Mesenchymal stem cell (in vitro differentiated cells and primary cell): ENCODE measurements at regions not wholly inside any gene's neighbourhood (a gene's known extent, or its start where the extent isn't known, plus 50 kb on each side); places are given as distances from the start of the nearest gene placed in this dataset.
A peak's percentile ranks its signal among the peaks of the same experiment; 100 is the strongest.

ENCODE experiments used
- DNase-seq: peaks from one replicate; pipeline ENCODE4 v3.0.0-alpha.2; 2013
- H2AFZ ChIP-seq: one replicate; pipeline ENCODE4 v1.6.1; 2013; ENCODE audit warnings: low read depth, mild to moderate bottlenecking, control low read depth, inconsistent platforms, low read length, moderate library complexity
- H2AK5ac ChIP-seq: 2 replicates; pipeline ENCODE4 v1.6.1; 2013; ENCODE audit warnings: low read length, moderate library complexity, mild to moderate bottlenecking, inconsistent platforms; ENCODE audit not compliant: severe bottlenecking
- H2BK120ac ChIP-seq: one replicate; pipeline ENCODE4 v1.6.1; 2013; ENCODE audit warnings: low read depth, mild to moderate bottlenecking, inconsistent platforms, low read length, moderate library complexity
- H2BK12ac ChIP-seq, 2 experiments: one replicate each; pipeline ENCODE4 v1.6.1; 2013; ENCODE audit warnings: inconsistent platforms in 2 of 2, low read length in 2 of 2, mild to moderate bottlenecking in 2 of 2, moderate library complexity in 2 of 2, control low read depth in 1 of 2
- H2BK15ac ChIP-seq: one replicate; pipeline ENCODE4 v1.6.1; 2013; ENCODE audit warnings: mild to moderate bottlenecking, low read depth, inconsistent platforms; ENCODE audit not compliant: poor library complexity, severe bottlenecking
- H2BK5ac ChIP-seq: 2 replicates; pipeline ENCODE4 v1.6.1; 2013; ENCODE audit warnings: low read depth, mild to moderate bottlenecking, low read length, control low read depth, inconsistent platforms; ENCODE audit not compliant: poor library complexity, severe bottlenecking
- H3K14ac ChIP-seq, 2 experiments: one replicate each; pipeline ENCODE4 v1.6.1; 2013; ENCODE audit warnings: inconsistent platforms in 2 of 2, low read length in 2 of 2, control low read depth in 1 of 2, mild to moderate bottlenecking in 1 of 2, moderate library complexity in 1 of 2
- H3K18ac ChIP-seq, 2 experiments: one replicate each; pipeline ENCODE4 v1.6.1; 2013; ENCODE audit warnings: inconsistent platforms in 2 of 2, low read length in 2 of 2, control low read depth in 1 of 2, low read depth in 1 of 2, mild to moderate bottlenecking in 1 of 2
- H3K23ac ChIP-seq, 2 experiments: one replicate each; pipeline ENCODE4 v1.6.1; 2013; ENCODE audit warnings: inconsistent platforms in 2 of 2, low read length in 2 of 2, mild to moderate bottlenecking in 2 of 2, moderate library complexity in 2 of 2, control low read depth in 1 of 2
- H3K27ac ChIP-seq: 2 replicates; pipeline ENCODE4 v1.5.1; 2013; ENCODE audit warnings: mild to moderate bottlenecking, moderate library complexity, low read length, control low read depth, inconsistent platforms; ENCODE audit not compliant: poor library complexity, severe bottlenecking
- H3K27me3 ChIP-seq, 2 experiments: 2 replicates each; pipeline versions ENCODE4 v1.6.1 to v1.7.0; 2013; ENCODE audit warnings: low read length in 2 of 2, mild to moderate bottlenecking in 2 of 2, moderate library complexity in 2 of 2, control low read depth in 1 of 2, inconsistent platforms in 1 of 2; ENCODE audit not compliant: control insufficient read depth in 1 of 2, insufficient read depth in 1 of 2
- H3K36me3 ChIP-seq, 2 experiments: 2 replicates each; pipeline versions ENCODE4 v1.6.1 to v1.7.0; 2013; ENCODE audit warnings: low read length in 2 of 2, control low read depth in 1 of 2, inconsistent platforms in 1 of 2, low read depth in 1 of 2, mild to moderate bottlenecking in 1 of 2; ENCODE audit not compliant: insufficient read depth in 2 of 2, control insufficient read depth in 1 of 2
- H3K4ac ChIP-seq, 2 experiments: one replicate each; pipeline ENCODE4 v1.6.1; 2013; ENCODE audit warnings: inconsistent platforms in 2 of 2, low read length in 2 of 2, mild to moderate bottlenecking in 2 of 2, moderate library complexity in 2 of 2, control low read depth in 1 of 2, low read depth in 1 of 2
- H3K4me1 ChIP-seq: 2 replicates; pipeline ENCODE4 v1.6.1; 2013; ENCODE audit warnings: low read depth, low read length, control low read depth; ENCODE audit not compliant: control insufficient read depth, insufficient read depth
- H3K4me2 ChIP-seq: 2 replicates; pipeline ENCODE4 v1.6.1; 2013; ENCODE audit warnings: low read length, mild to moderate bottlenecking, inconsistent platforms; ENCODE audit not compliant: poor library complexity, severe bottlenecking
- H3K4me3 ChIP-seq, 2 experiments: 2 replicates each; pipeline versions ENCODE4 v1.5.1 to v1.7.0; 2013; ENCODE audit warnings: low read length in 2 of 2, mild to moderate bottlenecking in 2 of 2, control low read depth in 1 of 2, low read depth in 1 of 2; ENCODE audit not compliant: insufficient read depth in 1 of 2
- H3K79me1 ChIP-seq: replicated peaks from 2 replicates; pipeline ENCODE4 v1.6.1; 2013; ENCODE audit warnings: mild to moderate bottlenecking, control low read depth, low read length, inconsistent platforms; ENCODE audit not compliant: poor library complexity, severe bottlenecking
- H3K9ac ChIP-seq: 2 replicates; pipeline ENCODE4 v1.7.0; 2013; ENCODE audit warnings: mild to moderate bottlenecking, low read length, moderate library complexity
- H3K9me3 ChIP-seq: 2 replicates; pipeline ENCODE4 v1.7.0; 2013; ENCODE audit warnings: mild to moderate bottlenecking, low read length; ENCODE audit not compliant: control insufficient read depth
- H4K8ac ChIP-seq: one replicate; pipeline ENCODE4 v1.6.1; 2013; ENCODE audit warnings: inconsistent platforms, mild to moderate bottlenecking, low read length, moderate library complexity
- H4K91ac ChIP-seq: one replicate; pipeline ENCODE4 v1.6.1; 2013; ENCODE audit warnings: mild to moderate bottlenecking, low read length, inconsistent platforms
- WGBS: methylation state at CpG from one replicate; pipeline ENCODE4 v1.1.7; 2013; ENCODE audit warnings: mixed read lengths; 5-methylcytosine and 5-hydroxymethylcytosine counted together

GRCh38 chr5:8701251-8701650, 832.3 kb downstream of the MTRR start:
- Histone ChIP-seq H3K4ac (peak overlapping the region in 1 of 2 experiments; percentile 61), H3K9me3 (no peaks in the 10 kb centered on the region), H2BK120ac (no peak overlapping the region), H2AFZ (no peak overlapping the region), H3K4me2 (no peak overlapping the region), H4K91ac (no peak overlapping the region), H3K4me1 (no peaks in the 10 kb centered on the region), H3K27ac (no peak overlapping the region), H3K14ac (no peak overlapping the region), H4K8ac (no peak overlapping the region), H2BK5ac (no peak overlapping the region), H3K79me1 (no peaks in the 10 kb centered on the region), H3K9ac (no peak overlapping the region), H3K18ac (peak overlapping the region; percentile 40 to 52), H3K36me3 (no peaks in the 10 kb centered on the region), H3K27me3 (no peaks in the 10 kb centered on the region), H2BK12ac (no peak overlapping the region), H2BK15ac (no peak overlapping the region), H3K23ac (no peak overlapping the region), H3K4me3 (no peak overlapping the region), H2AK5ac (no peak overlapping the region)
- WGBS, result 68% methylated on average over 2 of the region's 2 CpGs
- DNase-seq, result no peak

- H2BK12ac ChIP-seq, result no peak overlapping the region
- H2AK5ac ChIP-seq, result no peak overlapping the region
- H3K36me3 ChIP-seq, result no peaks in the 10 kb centered on the region
- H4K8ac ChIP-seq, result no peak overlapping the region
- no peak overlapping the region for H2BK120ac ChIP-seq
- H3K27ac ChIP-seq, result no peak overlapping the region
- H3K9ac ChIP-seq, result no peak overlapping the region
- no peak for DNase-seq
- no peaks in the 10 kb centered on the region for H3K79me1 ChIP-seq
- H3K4me3 ChIP-seq, result no peak overlapping the region
- H2AFZ ChIP-seq, result no peak overlapping the region
- H4K91ac ChIP-seq, result no peak overlapping the region
- H3K27me3 ChIP-seq, result no peaks in the 10 kb centered on the region
- no peak overlapping the region for H3K18ac ChIP-seq
- H3K4me2 ChIP-seq, result no peak overlapping the region
- 81% methylated on average over 3 of the region's 6 CpGs for WGBS
- H3K4ac ChIP-seq, result no peak overlapping the region
- no peak overlapping the region for H2BK5ac ChIP-seq
- no peaks in the 10 kb centered on the region for H3K4me1 ChIP-seq
- no peak overlapping the region for H2BK15ac ChIP-seq
- H3K9me3 ChIP-seq, result peaks cover 4% of the 10 kb centered on the region
- no peak overlapping the region for H3K14ac ChIP-seq
- no peak overlapping the region for H3K23ac ChIP-seq
Measured at GRCh38 chr5:8710426-8710930, 835.4 kb downstream of the SEMA5A start.

GRCh38 chr5:8714198-8714597, 831.7 kb downstream of the SEMA5A start:
- Histone ChIP-seq H3K9ac (no peak overlapping the region), H2BK15ac (no peak overlapping the region), H2AFZ (no peak overlapping the region), H2AK5ac (no peak overlapping the region), H4K91ac (no peak overlapping the region), H3K36me3 (no peaks in the 10 kb centered on the region), H3K14ac (no peak overlapping the region), H3K27me3 (no peaks in the 10 kb centered on the region), H2BK120ac (no peak overlapping the region), H3K4me1 (no peaks in the 10 kb centered on the region), H3K23ac (no peak overlapping the region), H3K79me1 (no peaks in the 10 kb centered on the region), H2BK12ac (no peak overlapping the region), H3K27ac (no peak overlapping the region), H3K9me3 (no peaks in the 10 kb centered on the region), H3K4ac (no peak overlapping the region), H4K8ac (no peak overlapping the region), H2BK5ac (no peak overlapping the region), H3K18ac (no peak overlapping the region), H3K4me2 (no peak overlapping the region), H3K4me3 (no peak overlapping the region)
- no peak for DNase-seq
- 100% methylated on average over 1 of the region's 1 CpG for WGBS

GRCh38 chr5:8714861-8715260, 831.0 kb downstream of the SEMA5A start:
- H4K91ac ChIP-seq, result no peak overlapping the region
- H2BK15ac ChIP-seq, result no peak overlapping the region
- H2AK5ac ChIP-seq, result no peak overlapping the region
- no peak for DNase-seq
- H3K27ac ChIP-seq, result no peak overlapping the region
- H2BK12ac ChIP-seq, result no peak overlapping the region
- no peaks in the 10 kb centered on the region for H3K79me1 ChIP-seq
- no peak overlapping the region for H3K4me3 ChIP-seq
- no peak overlapping the region for H3K4me2 ChIP-seq
- no peak overlapping the region for H3K4ac ChIP-seq
- no peak overlapping the region for H2BK120ac ChIP-seq
- no peaks in the 10 kb centered on the region for H3K36me3 ChIP-seq
- no peaks in the 10 kb centered on the region for H3K27me3 ChIP-seq
- no peak overlapping the region for H3K23ac ChIP-seq
- H3K18ac ChIP-seq, result no peak overlapping the region
- H3K14ac ChIP-seq, result no peak overlapping the region
- H3K9ac ChIP-seq, result no peak overlapping the region
- H3K4me1 ChIP-seq, result no peaks in the 10 kb centered on the region
- H3K9me3 ChIP-seq, result no peaks in the 10 kb centered on the region
- no peak overlapping the region for H2BK5ac ChIP-seq
- H4K8ac ChIP-seq, result no peak overlapping the region
- no peak overlapping the region for H2AFZ ChIP-seq
- WGBS, result 100% methylated on average over 1 of the region's 1 CpG
